Left ventricle myocardium superior (tissue), 1 donor: ENCODE measurements at regions not wholly inside any gene's neighbourhood (a gene's known extent, or its start where the extent isn't known, plus 50 kb on each side); places are given as distances from the start of the nearest gene placed in this dataset. TPM values are rescaled to one million over a fixed set of nuclear protein-coding genes. Genes with fewer than 3 reads are reported as not detected.
"Not testable (repeated sequence)": the region's sequence is repeated elsewhere in the genome, so short reads cannot be mapped to it uniquely, and the experiment has no call there.

Experiments used
- ATAC-seq: fragments of 200-7000 bp; cut with Tn5 transposase; one replicate; pipeline ENCODE4 v1.9.1; 2020; ENCODE audit warnings: mild to moderate bottlenecking, moderate library complexity
- DNase-seq: peaks from one replicate; pipeline ENCODE4 v3.0.0-alpha.2; 2020
- intact Hi-C: fragments of 100-400 bp; cut with micrococcal nuclease; formaldehyde crosslinking; loops from one replicate; pipeline ENCODE4 v1.11.0; 2022
- microRNA-seq: library from miRNA; unstranded; fragments of <30 nt; microRNA quantifications from one replicate; pipeline ENCODE4 v1.2.0, GENCODE V29; 2020; ENCODE audit warnings: borderline number of aligned reads
- donor health status: DM: no; HTN: yes; CAD: no; lungs with severe emphysema.

- intact Hi-C loops, ATAC-seq, DNase-seq: not testable (repeated sequence)
These were observed 94.5 kb downstream of the ZNF486 start for GRCh38 chr19:20261513-20261912.

GRCh38 chr19:20260738-20261137, 93.7 kb downstream of the ZNF486 start:
- not testable (repeated sequence) for ATAC-seq

GRCh38 chr19:20259615-20260014, 92.6 kb downstream of the ZNF486 start:
- intact Hi-C loops = no loop called here
- DNase-seq = no peak
- no peak for ATAC-seq

More at GRCh38 chr19:20260738-20261137, 93.7 kb downstream of the ZNF486 start:
- intact Hi-C loops, DNase-seq: not testable (repeated sequence)

GRCh38 chr19:20256606-20257005, 89.6 kb downstream of the ZNF486 start:
- DNase-seq (no peak), ATAC-seq (no peak)
- intact Hi-C loops = no loop called here

GRCh38 chr19:20254121-20254520, 87.1 kb downstream of the ZNF486 start:
- no peak for DNase-seq
- intact Hi-C loops = no loop called here
- ATAC-seq = no peak

DNA sequence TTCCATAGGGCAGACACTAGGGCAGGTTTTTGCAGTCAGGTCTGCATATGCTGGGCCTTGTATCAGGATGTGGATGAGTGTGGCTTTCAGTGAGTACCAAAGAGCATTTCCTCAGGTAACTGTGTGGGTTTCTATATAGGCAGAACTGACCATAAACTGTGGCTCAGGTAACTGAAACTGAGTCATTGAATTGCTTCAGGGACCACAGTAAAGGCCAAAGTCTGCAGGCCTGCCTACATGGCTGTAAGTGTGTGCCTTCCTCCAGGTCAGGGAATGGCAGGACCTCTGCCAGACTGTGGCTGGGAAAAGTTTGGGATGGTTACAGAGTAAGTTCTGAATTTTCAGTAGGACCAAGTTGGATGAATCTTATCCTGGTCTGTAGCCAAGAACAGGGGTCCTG, 85.6 kb downstream of the ZNF486 start:
- ATAC-seq = no peak
- DNase-seq = no peak
- intact Hi-C loops = no loop called here

GRCh38 chr19:20250627-20251026, 83.6 kb downstream of the ZNF486 start:
- DNase-seq (no peak), ATAC-seq (no peak)
- intact Hi-C loops = no loop called here

- DNase-seq (no peak), ATAC-seq (no peak)
- intact Hi-C loops = no loop called here
These were observed 83.1 kb downstream of the ZNF486 start for GRCh38 chr19:20250121-20250520.

Small RNAs in the stretch of these regions (microRNA-seq; reads per million reads assigned to microRNA genes)
- not detected for gene MIR1270
